ENCODE measurements at regions not wholly inside any gene's neighbourhood (a gene's known extent, or its start where the extent isn't known, plus 50 kb on each side); places are given as distances from the start of the nearest gene placed in this dataset.
"Not testable (repeated sequence)": the region's sequence is repeated elsewhere in the genome, so short reads cannot be mapped to it uniquely, and the experiment has no call there.

- not testable (repeated sequence) for TF ChIP-seq CTCF (IDR thresholded peaks at IDR 0.05); ZFX (IDR thresholded peaks at IDR 0.05; ENCODE audit: borderline replicate concordance)
Observed at GRCh38 chr1:146484195-146484594, 255.4 kb upstream of the NOTCH2NLA start.
